ENCODE measurements at regions not wholly inside any gene's neighbourhood (a gene's known extent, or its start where the extent isn't known, plus 50 kb on each side); places are given as distances from the start of the nearest gene placed in this dataset.

DNA sequence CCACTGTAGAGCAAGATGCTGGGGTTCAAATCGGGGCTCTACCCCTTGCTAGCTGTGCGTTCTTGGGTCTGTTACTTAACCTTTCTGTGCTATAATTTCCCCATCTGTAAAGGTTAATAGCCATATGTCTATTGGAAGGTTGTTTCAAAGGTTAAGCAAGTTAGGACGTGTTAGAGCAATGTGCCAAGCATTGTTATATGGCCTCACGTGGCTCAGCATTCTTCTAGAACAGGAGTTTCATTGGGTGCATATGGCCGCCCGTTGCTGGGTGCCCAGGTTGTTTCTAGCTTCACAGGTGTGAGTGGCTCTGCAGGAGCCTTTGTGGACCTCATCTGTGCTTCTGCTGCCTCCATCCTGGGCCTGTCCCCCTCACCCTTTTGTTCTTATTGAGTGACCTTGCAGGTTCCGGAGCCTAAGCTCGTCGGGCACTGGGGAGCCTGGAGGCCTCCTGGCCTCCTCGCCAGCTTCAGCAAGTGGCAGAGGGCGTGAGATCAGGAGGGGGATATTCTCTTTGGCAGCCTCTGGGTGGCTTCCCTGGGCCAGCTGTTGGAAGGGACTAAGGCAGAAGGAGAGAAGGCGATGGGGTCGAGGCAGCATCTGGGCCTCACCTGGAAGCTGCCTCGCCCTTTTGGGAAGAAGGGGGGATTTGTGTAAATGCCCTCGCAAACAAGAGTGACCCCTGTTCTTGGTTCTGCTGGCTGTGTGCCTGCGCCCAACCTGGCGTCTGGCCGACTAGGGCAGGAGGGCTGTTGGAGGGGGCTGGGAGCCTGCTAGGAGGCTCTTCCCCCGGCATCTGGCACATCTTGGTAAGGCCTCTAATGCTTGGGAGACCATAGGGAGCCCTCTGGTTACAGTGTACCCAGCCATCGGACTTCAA is 80.2 kb upstream of the CIBAR2 start:
- Histone ChIP-seq H3K27ac (no peak overlapping the region), H3K9me2 (ENCODE audit: insufficient read depth) (no peaks in the 10 kb centered on the region), H3K36me3 (ENCODE audit: low read depth) (no peaks in the 10 kb centered on the region), H4K20me1 (ENCODE audit: insufficient read depth) (no peaks in the 10 kb centered on the region; the same call in 1 of the 2 replicates), H3K9me3 (ENCODE audit: insufficient read depth, low read depth) (no peaks in the 10 kb centered on the region), H3K4me1 (replicated peaks; ENCODE audit: insufficient read depth) (no peaks in the 10 kb centered on the region), H3K27me3 (ENCODE audit: insufficient read depth, low read depth) (no peaks in the 10 kb centered on the region), H3K4me3 (no peak overlapping the region), H2AFZ (no peak overlapping the region), H3K79me2 (ENCODE audit: low read depth) (no peaks in the 10 kb centered on the region), H3F3A (ENCODE audit: insufficient read depth, low read depth) (no peaks in the 10 kb centered on the region; the same call in none of the 2 replicates), H3K4me2 (no peak overlapping the region)
- BruUV-seq (replicated peaks) = no TSS peak
- ChIA-PET POLR2A (ENCODE audit: unreplicated experiment) (no interaction called here), CTCF (no interaction called here)
- intact Hi-C loops (cut with micrococcal nuclease; ENCODE audit: unreplicated experiment) = no loop called here
- TF ChIP-seq, protein P1, sequence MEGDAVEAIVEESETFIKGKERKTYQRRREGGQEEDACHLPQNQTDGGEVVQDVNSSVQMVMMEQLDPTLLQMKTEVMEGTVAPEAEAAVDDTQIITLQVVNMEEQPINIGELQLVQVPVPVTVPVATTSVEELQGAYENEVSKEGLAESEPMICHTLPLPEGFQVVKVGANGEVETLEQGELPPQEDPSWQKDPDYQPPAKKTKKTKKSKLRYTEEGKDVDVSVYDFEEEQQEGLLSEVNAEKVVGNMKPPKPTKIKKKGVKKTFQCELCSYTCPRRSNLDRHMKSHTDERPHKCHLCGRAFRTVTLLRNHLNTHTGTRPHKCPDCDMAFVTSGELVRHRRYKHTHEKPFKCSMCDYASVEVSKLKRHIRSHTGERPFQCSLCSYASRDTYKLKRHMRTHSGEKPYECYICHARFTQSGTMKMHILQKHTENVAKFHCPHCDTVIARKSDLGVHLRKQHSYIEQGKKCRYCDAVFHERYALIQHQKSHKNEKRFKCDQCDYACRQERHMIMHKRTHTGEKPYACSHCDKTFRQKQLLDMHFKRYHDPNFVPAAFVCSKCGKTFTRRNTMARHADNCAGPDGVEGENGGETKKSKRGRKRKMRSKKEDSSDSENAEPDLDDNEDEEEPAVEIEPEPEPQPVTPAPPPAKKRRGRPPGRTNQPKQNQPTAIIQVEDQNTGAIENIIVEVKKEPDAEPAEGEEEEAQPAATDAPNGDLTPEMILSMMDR (conservative IDR thresholded peaks at IDR 0.05) = no peak
- TF ChIP-seq EZH2 (IDR thresholded peaks at IDR 0.05; ENCODE audit: low read depth) = no peak
- DNase-seq = no peak

DNA sequence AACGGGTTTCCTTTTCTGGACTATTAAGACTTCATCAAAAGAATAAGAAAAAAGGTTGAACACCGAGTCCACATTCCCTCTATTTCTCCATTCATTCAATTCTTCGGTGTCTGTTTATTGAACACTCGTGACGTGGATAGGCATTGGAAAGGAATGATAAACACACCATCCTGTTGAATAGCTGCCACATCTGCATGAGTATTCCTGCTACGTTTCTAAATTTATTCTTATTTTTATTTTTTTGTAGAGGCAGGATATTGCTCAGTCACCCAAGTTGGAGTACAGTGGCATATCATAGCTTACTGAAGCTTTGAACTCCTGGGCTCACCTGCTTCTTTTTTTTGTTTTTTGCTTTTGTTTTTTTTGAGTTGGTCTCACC is 80.8 kb upstream of the CIBAR2 start:
- H3K36me3 ChIP-seq (ENCODE audit: low read depth) = no peaks in the 10 kb centered on the region
- no peak overlapping the region for H3K4me3 ChIP-seq
- H3K4me1 ChIP-seq (replicated peaks; ENCODE audit: insufficient read depth) = no peaks in the 10 kb centered on the region
- TF ChIP-seq, protein P1 (conservative IDR thresholded peaks at IDR 0.05) = no peak
- TF ChIP-seq EZH2 (IDR thresholded peaks at IDR 0.05; ENCODE audit: low read depth) = no peak
- intact Hi-C loops (cut with micrococcal nuclease; ENCODE audit: unreplicated experiment) = no loop called here
- H3K9me3 ChIP-seq (ENCODE audit: insufficient read depth, low read depth) = no peaks in the 10 kb centered on the region
- H4K20me1 ChIP-seq (ENCODE audit: insufficient read depth) = no peaks in the 10 kb centered on the region; the same call in 1 of the 2 replicates
- H3K27me3 ChIP-seq (ENCODE audit: insufficient read depth, low read depth) = no peaks in the 10 kb centered on the region
- H3K79me2 ChIP-seq (ENCODE audit: low read depth) = no peaks in the 10 kb centered on the region
- no peak overlapping the region for H3K4me2 ChIP-seq
- H3F3A ChIP-seq (ENCODE audit: insufficient read depth, low read depth) = no peaks in the 10 kb centered on the region; the same call in none of the 2 replicates
- H3K9me2 ChIP-seq (ENCODE audit: insufficient read depth) = no peaks in the 10 kb centered on the region
- no peak for DNase-seq
- no peak overlapping the region for H3K27ac ChIP-seq
- no TSS peak for BruUV-seq (replicated peaks)
- POLR2A ChIA-PET (ENCODE audit: unreplicated experiment) = no interaction called here
- no peak overlapping the region for H2AFZ ChIP-seq
- CTCF ChIA-PET = no interaction called here

DNA sequence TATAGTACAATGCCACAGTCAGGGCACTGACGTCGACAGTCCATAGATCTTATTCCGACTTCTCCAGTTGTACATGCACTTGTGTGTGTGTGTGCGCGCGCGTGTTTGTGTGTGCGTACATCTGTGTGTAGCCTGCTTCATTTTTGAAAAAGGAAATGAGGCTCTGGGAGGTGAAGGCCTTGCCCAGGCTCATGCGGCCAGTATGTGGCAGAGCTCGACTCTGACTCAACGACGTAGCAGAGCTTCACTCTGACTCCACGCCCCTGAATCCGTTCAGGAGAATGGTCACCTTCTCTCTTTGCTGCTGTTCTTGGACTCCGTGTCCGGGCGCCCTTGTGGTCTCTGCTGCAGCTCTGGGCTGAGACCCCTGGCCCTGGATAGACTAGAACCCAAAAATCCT is 81.6 kb upstream of the CIBAR2 start:
- Histone ChIP-seq H3F3A (ENCODE audit: insufficient read depth, low read depth) (no peaks in the 10 kb centered on the region; the same call in none of the 2 replicates), H3K79me2 (ENCODE audit: low read depth) (no peaks in the 10 kb centered on the region), H3K9me2 (ENCODE audit: insufficient read depth) (no peaks in the 10 kb centered on the region), H3K9me3 (ENCODE audit: insufficient read depth, low read depth) (no peaks in the 10 kb centered on the region), H3K27me3 (ENCODE audit: insufficient read depth, low read depth) (no peaks in the 10 kb centered on the region), H2AFZ (no peak overlapping the region), H3K36me3 (ENCODE audit: low read depth) (no peaks in the 10 kb centered on the region), H3K4me3 (no peak overlapping the region), H3K4me2 (no peak overlapping the region), H3K4me1 (replicated peaks; ENCODE audit: insufficient read depth) (no peaks in the 10 kb centered on the region), H4K20me1 (ENCODE audit: insufficient read depth) (no peaks in the 10 kb centered on the region; the same call in 1 of the 2 replicates), H3K27ac (no peak overlapping the region)
- intact Hi-C loops (cut with micrococcal nuclease; ENCODE audit: unreplicated experiment) = no loop called here
- TF ChIP-seq, protein P1 (conservative IDR thresholded peaks at IDR 0.05) = no peak
- no peak for TF ChIP-seq EZH2 (IDR thresholded peaks at IDR 0.05; ENCODE audit: low read depth)
- no TSS peak for BruUV-seq (replicated peaks)
- CTCF ChIA-PET = no interaction called here
- no peak for DNase-seq
- POLR2A ChIA-PET (ENCODE audit: unreplicated experiment) = no interaction called here

All from PC-9 (cell line).